Ascending aorta (tissue), 2 donors: ENCODE measurements at regions not wholly inside any gene's neighbourhood (a gene's known extent, or its start where the extent isn't known, plus 50 kb on each side); places are given as distances from the start of the nearest gene placed in this dataset.

ENCODE experiments used
- DNase-seq, 2 donors: peaks; one replicate each; pipeline ENCODE4 v3.0.0-alpha.2; 2019; ENCODE audit warnings: low spot score in 2 of 2
- H3K27ac ChIP-seq, 2 donors: fragments of 200-600 bp; sonication (generic); one replicate each; pipeline ENCODE4 v1.5.1; 2016 to 2017; ENCODE audit warnings: mild to moderate bottlenecking in 1 of 2
- H3K27me3 ChIP-seq: fragments of 200-600 bp; sonication (generic); one replicate; pipeline ENCODE4 v1.5.1; 2017
- H3K36me3 ChIP-seq, 2 donors: fragments of 200-600 bp; sonication (generic); one replicate each; pipeline ENCODE4 v1.5.1; 2016
- H3K4me1 ChIP-seq, 2 donors: fragments of 200-600 bp; sonication (generic); one replicate each; pipeline ENCODE4 v1.5.1; 2016 to 2017; ENCODE audit warnings: mild to moderate bottlenecking in 1 of 2
- H3K4me3 ChIP-seq, 2 donors: fragments of 200-600 bp; sonication (generic); one replicate each; pipeline ENCODE4 v1.5.1; 2016 to 2017; ENCODE audit warnings: mild to moderate bottlenecking in 1 of 2
- H3K9me3 ChIP-seq, 2 donors: fragments of 200-600 bp; sonication (generic); one replicate each; pipeline ENCODE4 v1.5.1; 2016
- intact Hi-C: fragments of 100-400 bp; cut with DNase I; formaldehyde crosslinking; loops from one replicate; pipeline ENCODE4 v1.15.1; 2023
- TF ChIP-seq, protein P1 (sequence below), 3 experiments: fragments of 200-600 bp in 2 of 3; fragments of 450-650 bp in 1 of 3; sonication (generic) in 2 of 3; IDR thresholded peaks; one replicate each; pipeline ENCODE4 v1.5.1; 2016 to 2019; ENCODE audit warnings: antibody characterized with exemption in 3 of 3, mild to moderate bottlenecking in 1 of 3, moderate library complexity in 1 of 3

DNA sequence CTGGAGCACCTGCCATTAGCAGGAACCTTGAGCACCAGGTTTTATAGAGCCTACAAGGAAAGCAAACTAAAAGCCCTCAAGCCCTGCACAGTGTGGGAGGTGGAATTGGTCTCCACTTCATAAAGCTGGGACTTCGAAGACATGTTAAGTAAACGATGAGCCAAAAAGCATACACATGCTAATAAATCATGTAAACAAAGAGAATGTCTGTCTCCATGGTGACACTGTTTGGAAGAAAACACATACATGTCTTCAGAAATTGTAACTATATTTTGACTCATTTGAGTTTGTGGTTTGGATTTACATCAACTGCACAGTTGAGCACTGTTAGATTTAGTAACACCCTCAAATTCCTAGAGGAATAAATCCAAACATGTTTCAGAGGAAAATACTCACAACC, 978.5 kb upstream of the LRRTM1 start:
- DNase-seq = no peak
- no peaks in the 10 kb centered on the region for H3K4me1 ChIP-seq
- H3K27me3 ChIP-seq = no peaks in the 10 kb centered on the region
- no peak overlapping the region for H3K27ac ChIP-seq
- no peak overlapping the region for H3K4me3 ChIP-seq
- TF ChIP-seq, protein P1, sequence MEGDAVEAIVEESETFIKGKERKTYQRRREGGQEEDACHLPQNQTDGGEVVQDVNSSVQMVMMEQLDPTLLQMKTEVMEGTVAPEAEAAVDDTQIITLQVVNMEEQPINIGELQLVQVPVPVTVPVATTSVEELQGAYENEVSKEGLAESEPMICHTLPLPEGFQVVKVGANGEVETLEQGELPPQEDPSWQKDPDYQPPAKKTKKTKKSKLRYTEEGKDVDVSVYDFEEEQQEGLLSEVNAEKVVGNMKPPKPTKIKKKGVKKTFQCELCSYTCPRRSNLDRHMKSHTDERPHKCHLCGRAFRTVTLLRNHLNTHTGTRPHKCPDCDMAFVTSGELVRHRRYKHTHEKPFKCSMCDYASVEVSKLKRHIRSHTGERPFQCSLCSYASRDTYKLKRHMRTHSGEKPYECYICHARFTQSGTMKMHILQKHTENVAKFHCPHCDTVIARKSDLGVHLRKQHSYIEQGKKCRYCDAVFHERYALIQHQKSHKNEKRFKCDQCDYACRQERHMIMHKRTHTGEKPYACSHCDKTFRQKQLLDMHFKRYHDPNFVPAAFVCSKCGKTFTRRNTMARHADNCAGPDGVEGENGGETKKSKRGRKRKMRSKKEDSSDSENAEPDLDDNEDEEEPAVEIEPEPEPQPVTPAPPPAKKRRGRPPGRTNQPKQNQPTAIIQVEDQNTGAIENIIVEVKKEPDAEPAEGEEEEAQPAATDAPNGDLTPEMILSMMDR (IDR thresholded peaks at IDR 0.05) = no peak
- no peaks in the 10 kb centered on the region for H3K36me3 ChIP-seq
- H3K9me3 ChIP-seq = no peaks in the 10 kb centered on the region
- intact Hi-C loops = no loop called here

DNA sequence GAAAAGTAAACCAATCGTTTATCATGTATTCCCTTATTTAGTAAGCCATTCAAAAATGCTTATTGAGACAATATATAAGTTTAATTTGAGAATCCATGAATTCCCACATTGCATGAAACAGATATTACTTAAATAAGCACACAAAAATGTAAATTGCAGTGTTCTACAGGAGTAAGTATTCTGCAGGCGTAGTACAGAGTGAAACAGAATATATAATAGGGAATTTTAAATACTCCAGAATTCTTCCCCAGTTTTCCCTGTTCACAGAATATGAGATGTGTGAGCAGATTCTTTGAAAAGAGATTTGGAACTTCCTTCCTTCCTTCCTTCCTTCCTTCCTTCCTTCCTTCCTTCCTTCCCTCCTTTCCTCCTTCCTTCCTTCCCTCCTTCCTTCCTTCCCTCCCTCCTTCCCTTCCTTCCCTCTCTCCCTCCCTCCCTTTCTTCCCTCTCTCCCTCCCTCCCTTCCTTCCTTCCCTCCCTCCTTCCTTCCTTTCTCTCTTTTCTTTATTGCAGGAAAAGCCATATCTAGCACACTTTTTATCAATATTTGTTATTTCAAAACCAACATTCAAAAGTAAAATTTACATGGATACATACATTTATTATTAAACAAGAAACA, 977.7 kb upstream of the LRRTM1 start:
- DNase-seq = no peak
- intact Hi-C loops = no loop called here

DNA sequence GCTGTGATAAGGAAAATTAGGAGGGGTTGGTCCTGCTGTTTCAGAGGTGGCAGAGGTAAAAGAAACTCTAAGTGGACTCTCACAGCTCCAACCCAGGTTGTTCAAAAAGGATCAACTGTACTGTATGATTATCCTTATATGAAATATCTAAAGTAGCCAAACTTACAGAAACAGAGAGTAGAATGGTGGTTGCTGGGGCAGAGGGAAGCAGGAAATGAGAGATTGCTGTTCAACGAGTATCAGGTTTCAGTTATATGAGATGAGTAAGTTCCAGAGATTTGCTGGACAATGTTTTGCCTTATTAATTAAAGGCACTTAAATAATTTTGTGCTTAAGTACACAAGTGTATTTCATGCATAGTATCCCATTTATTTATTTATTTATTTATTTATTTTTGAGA, 972.0 kb upstream of the LRRTM1 start:
- Histone ChIP-seq H3K9me3 (no peaks in the 10 kb centered on the region), H3K27ac (no peak overlapping the region), H3K36me3 (no peaks in the 10 kb centered on the region), H3K4me3 (no peak overlapping the region), H3K4me1 (no peaks in the 10 kb centered on the region), H3K27me3 (no peaks in the 10 kb centered on the region)
- TF ChIP-seq, protein P1 (IDR thresholded peaks at IDR 0.05) = no peak
- intact Hi-C loops = no loop called here
- DNase-seq = no peak

More for the DNA sequence above, 977.7 kb upstream of the LRRTM1 start:
- TF ChIP-seq, protein P1 (IDR thresholded peaks at IDR 0.05) = no peak
- Histone ChIP-seq H3K36me3 (no peaks in the 10 kb centered on the region), H3K27me3 (no peaks in the 10 kb centered on the region), H3K9me3 (no peaks in the 10 kb centered on the region), H3K4me1 (no peaks in the 10 kb centered on the region), H3K4me3 (no peak overlapping the region), H3K27ac (no peak overlapping the region)

DNA sequence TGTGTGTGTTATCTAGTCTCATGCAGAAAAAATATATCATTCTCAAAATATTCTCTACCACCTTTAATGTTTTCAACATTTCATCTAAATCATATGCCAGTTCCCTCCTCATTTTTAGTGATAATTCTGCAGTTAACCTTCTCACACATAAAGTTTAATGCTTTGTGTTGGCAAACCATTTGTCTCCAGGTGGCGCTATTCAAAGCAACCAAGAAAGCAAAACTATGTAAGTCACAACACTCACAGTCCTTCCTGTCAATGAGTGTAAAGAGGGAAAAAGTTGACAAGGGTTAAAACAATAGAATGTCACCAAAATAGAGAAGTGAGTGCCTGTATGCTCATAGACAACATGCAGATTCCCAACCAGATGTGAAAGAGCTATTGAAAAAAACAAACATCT, 961.6 kb upstream of the LRRTM1 start:
- no peaks in the 10 kb centered on the region for H3K27me3 ChIP-seq
- intact Hi-C loops = no loop called here
- H3K4me1 ChIP-seq = no peaks in the 10 kb centered on the region
- no peak overlapping the region for H3K4me3 ChIP-seq
- no peaks in the 10 kb centered on the region for H3K9me3 ChIP-seq
- DNase-seq = no peak
- TF ChIP-seq, protein P1 (IDR thresholded peaks at IDR 0.05) = no peak
- no peaks in the 10 kb centered on the region for H3K36me3 ChIP-seq
- no peak overlapping the region for H3K27ac ChIP-seq

DNA sequence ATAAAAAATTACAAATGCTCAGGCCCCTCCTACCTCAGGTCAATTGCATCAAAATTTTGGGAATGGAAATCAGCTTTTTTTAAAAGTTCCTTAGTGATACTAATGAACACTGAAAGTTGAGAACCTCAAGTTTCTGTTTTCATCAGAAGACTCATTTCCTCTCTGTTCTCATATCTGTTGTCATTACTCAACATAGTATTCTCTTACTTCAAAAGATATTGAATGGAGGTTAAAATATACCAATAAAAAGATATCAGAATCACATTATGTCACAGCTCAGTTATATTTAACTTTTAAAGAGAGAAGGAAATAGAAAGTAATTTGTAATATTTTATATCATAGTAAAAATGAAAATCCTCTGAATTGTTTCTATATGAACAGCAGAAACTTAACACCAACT, 959.4 kb upstream of the LRRTM1 start:
- TF ChIP-seq, protein P1 (IDR thresholded peaks at IDR 0.05) = no peak
- Histone ChIP-seq H3K9me3 (no peaks in the 10 kb centered on the region), H3K27me3 (no peaks in the 10 kb centered on the region), H3K36me3 (no peaks in the 10 kb centered on the region), H3K4me3 (no peak overlapping the region), H3K4me1 (no peaks in the 10 kb centered on the region), H3K27ac (no peak overlapping the region)
- intact Hi-C loops = no loop called here
- no peak for DNase-seq

DNA sequence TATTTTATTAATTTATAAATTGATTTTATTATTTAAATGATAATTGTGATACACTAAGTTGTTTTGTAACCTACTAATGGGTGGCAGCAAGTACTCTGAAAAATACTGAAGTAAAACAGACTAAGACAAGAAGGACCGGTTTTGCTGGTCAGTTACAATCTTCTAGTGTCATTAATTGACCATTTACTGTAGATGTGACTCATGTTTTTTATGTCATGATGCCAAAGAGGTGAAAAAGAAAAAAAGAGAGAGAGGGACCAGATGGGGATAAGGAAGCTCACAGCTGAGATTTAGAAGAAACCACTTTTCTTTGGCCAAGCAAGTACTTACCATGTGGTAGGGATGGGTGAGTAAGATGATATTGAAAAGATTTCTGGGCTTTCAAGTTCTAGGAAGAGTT, 955.8 kb upstream of the LRRTM1 start:
- intact Hi-C loops = no loop called here
- no peak for DNase-seq
- H3K4me3 ChIP-seq = no peak overlapping the region
- no peaks in the 10 kb centered on the region for H3K27me3 ChIP-seq
- no peak overlapping the region for H3K27ac ChIP-seq
- H3K36me3 ChIP-seq = no peaks in the 10 kb centered on the region
- H3K4me1 ChIP-seq = no peaks in the 10 kb centered on the region
- H3K9me3 ChIP-seq = no peaks in the 10 kb centered on the region
- TF ChIP-seq, protein P1 (IDR thresholded peaks at IDR 0.05) = no peak
